Right lobe of liver (tissue), 6 donors: ENCODE measurements at regions not wholly inside any gene's neighbourhood (a gene's known extent, or its start where the extent isn't known, plus 50 kb on each side); places are given as distances from the start of the nearest gene placed in this dataset.

Experiments used
- ATAC-seq, 4 donors: fragments of 200-7000 bp; cut with Tn5 transposase; one replicate each; pipeline ENCODE4 v1.9.1; 2020; ENCODE audit warnings: mild to moderate bottlenecking in 4 of 4, moderate library complexity in 4 of 4
- DNase-seq, 3 donors: peaks; one replicate each; pipeline ENCODE4 v3.0.0-alpha.2; 2020
- H3K27ac ChIP-seq, 3 donors: fragments of 200-600 bp; one replicate each; pipeline ENCODE4 v1.8.0; 2022
- H3K27me3 ChIP-seq, 2 donors: fragments of 200-600 bp; one replicate each; pipeline ENCODE4 v1.8.0; 2022
- H3K36me3 ChIP-seq, 4 donors: fragments of 200-600 bp; sonication (generic) in 1 of 4; one replicate each; pipeline versions ENCODE4 v1.5.1 to v1.8.0; 2017 to 2022; ENCODE audit warnings: control low read depth in 1 of 4
- H3K4me1 ChIP-seq, 4 donors: fragments of 200-600 bp; sonication (generic) in 1 of 4; one replicate each; pipeline versions ENCODE4 v1.5.1 to v1.8.0; 2017 to 2022; ENCODE audit warnings: control low read depth in 1 of 4
- H3K4me3 ChIP-seq, 3 donors: fragments of 200-600 bp; one replicate each; pipeline ENCODE4 v1.8.0; 2022
- H3K9me3 ChIP-seq, 4 donors: fragments of 200-600 bp; sonication (generic) in 1 of 4; one replicate each; pipeline versions ENCODE4 v1.5.1 to v1.8.0; 2017 to 2022; ENCODE audit warnings: control low read depth in 1 of 4
- POLR2A ChIP-seq: fragments of 450-650 bp; IDR thresholded peaks from one replicate; pipeline ENCODE4 v1.6.1; 2017; ENCODE audit warnings: antibody characterized with exemption, mild to moderate bottlenecking
- WGBS: methylation state at CpG from one replicate; pipeline ENCODE4 v1.1.6; 2018; ENCODE audit warnings: low coverage, low lambda C conversion rate; ENCODE audit not compliant: insufficient coverage; ENCODE audit errors: missing lambda C conversion rate; 5-methylcytosine and 5-hydroxymethylcytosine counted together
- intact Hi-C, 2 donors: fragments of 100-400 bp; cut with DNase I; formaldehyde crosslinking; loops; one replicate each; pipeline versions ENCODE4 v1.11.2 to v1.14.1; 2022
- TF ChIP-seq, protein P1 (sequence below), 4 donors: fragments of 200-600 bp in 3 of 4; fragments of 450-650 bp in 1 of 4; IDR thresholded peaks; one replicate each; pipeline versions ENCODE4 v1.5.1 to v1.8.0; 2016 to 2022; ENCODE audit warnings: antibody characterized with exemption in 4 of 4, mild to moderate bottlenecking in 2 of 4
- donor health status: DM: no; HTN: yes; CAD: no.
- donor health status: DM: no; HTN: no; CAD: no.
- donor health status: DM: no; HTN: no; CAD: no.
- donor health status: DM: no; HTN: yes; CAD: no.
- donor health status: DM: no; HTN: yes; CAD: no.

DNA sequence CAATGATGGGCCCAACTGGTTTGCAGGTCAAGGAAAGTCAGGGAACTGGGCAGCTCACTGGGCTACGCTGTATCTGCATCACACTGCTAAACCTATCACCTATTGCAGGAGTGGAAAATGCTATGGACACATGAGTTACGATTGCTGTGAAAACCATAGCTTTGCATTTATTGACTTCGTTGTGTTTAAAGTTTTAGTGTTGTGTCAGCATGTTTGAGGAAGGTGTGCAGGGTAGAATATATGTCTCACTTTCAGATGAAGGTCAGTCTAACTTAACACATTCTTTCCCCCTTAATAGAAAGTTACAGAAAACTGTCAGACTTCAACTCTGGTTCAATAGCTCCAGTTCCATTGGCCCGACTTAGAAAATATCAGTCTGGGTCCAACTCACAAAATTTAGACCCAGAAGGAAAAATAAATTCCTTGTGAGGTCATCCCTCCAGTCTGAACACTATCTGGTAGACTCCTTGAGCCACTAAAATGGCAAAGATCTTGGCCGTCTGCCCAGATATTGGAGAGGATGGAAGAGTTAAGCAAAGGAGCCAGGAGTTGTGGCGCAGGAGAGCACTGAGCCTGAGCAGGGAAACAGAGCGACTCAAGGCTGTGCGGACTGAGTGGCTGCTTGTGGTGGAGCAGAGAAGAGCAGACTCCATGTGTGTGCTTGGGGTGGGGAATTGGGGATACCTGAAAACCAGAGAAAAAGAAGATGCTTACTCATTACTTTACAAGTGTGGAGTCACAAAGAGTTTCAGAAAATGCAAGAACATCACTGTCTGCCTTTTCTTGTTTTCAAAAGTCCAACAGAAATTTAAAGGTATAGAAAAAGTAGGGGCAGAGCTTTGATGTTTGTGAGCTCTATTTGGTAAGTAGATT, 518.5 kb downstream of the FGF9 start:
- no peaks in the 10 kb centered on the region for H3K9me3 ChIP-seq
- no peak for TF ChIP-seq POLR2A
- no peaks in the 10 kb centered on the region for H3K4me1 ChIP-seq
- DNase-seq: no peak
- no peak overlapping the region for H3K4me3 ChIP-seq
- ATAC-seq: no peak
- intact Hi-C loops: no loop called here
- H3K36me3 ChIP-seq: no peaks in the 10 kb centered on the region
- WGBS: 68% methylated on average over 7 of the region's 8 CpGs
- no peaks in the 10 kb centered on the region for H3K27me3 ChIP-seq
- no peak overlapping the region for H3K27ac ChIP-seq

DNA sequence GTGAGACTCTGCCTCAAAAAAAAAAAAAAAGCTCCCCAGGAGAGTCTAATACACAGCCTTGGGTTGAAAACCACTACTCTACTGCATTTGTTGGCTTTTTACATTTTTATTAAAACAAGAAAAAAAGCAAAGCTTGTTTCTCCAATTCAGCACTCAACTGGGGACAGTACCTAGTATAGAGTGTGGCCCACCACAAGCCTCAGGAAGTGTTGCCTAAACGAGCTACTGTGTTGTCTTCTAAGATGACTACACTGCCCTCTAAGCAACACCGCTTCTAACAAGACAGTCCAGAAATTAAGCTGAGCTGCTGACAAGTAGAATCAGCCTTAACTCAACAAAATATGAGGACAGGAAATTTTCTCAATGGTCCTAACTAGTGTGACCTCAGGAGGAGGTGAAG, 522.2 kb downstream of the FGF9 start:
- TF ChIP-seq POLR2A: no peak
- TF ChIP-seq, protein P1, sequence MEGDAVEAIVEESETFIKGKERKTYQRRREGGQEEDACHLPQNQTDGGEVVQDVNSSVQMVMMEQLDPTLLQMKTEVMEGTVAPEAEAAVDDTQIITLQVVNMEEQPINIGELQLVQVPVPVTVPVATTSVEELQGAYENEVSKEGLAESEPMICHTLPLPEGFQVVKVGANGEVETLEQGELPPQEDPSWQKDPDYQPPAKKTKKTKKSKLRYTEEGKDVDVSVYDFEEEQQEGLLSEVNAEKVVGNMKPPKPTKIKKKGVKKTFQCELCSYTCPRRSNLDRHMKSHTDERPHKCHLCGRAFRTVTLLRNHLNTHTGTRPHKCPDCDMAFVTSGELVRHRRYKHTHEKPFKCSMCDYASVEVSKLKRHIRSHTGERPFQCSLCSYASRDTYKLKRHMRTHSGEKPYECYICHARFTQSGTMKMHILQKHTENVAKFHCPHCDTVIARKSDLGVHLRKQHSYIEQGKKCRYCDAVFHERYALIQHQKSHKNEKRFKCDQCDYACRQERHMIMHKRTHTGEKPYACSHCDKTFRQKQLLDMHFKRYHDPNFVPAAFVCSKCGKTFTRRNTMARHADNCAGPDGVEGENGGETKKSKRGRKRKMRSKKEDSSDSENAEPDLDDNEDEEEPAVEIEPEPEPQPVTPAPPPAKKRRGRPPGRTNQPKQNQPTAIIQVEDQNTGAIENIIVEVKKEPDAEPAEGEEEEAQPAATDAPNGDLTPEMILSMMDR (IDR thresholded peaks at IDR 0.05): no peak
- Histone ChIP-seq H3K36me3 (no peaks in the 10 kb centered on the region), H3K4me1 (no peaks in the 10 kb centered on the region), H3K4me3 (no peak overlapping the region), H3K27ac (no peak overlapping the region), H3K9me3 (no peaks in the 10 kb centered on the region), H3K27me3 (no peaks in the 10 kb centered on the region)
- DNase-seq (no peak), ATAC-seq (no peak)
- intact Hi-C loops: no loop called here
- WGBS: 53% methylated on average over 2 of the region's 2 CpGs

DNA sequence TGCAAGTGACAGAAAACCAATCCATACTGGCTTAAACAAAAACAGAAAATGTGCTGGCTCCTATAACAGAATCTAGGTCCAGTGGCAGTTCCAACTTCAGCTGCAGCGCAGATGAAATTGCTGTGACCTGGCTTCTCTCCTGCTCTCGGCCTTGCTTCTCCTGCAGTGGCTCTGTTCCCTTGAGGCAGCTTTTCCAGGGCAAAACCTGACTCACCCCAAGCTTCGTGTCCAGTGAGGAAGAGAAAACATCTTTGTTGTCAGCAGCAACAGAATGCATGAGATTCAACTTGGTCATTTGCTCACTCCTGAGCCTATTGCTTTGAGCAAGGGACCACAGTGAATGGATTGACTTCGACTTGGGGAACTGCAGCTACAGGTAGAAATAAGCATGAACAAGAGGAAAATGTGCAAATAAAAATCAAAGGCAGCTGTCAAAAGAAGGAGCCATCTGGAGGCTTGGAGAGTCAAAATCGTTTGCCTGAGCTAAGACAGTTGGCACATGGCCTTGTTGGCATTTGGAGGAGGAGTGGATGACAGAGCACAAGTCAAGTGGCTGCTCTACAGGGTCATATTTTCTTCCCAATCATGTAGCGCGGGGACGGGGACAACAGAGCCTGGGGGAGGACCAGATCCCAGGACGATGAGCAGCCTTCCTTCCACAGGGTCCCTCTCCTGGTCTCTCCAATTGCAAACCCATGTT, 523.4 kb downstream of the FGF9 start:
- ATAC-seq (no peak), DNase-seq (no peak)
- Histone ChIP-seq H3K27ac (no peak overlapping the region), H3K36me3 (no peaks in the 10 kb centered on the region), H3K4me3 (no peak overlapping the region), H3K9me3 (no peaks in the 10 kb centered on the region), H3K27me3 (no peaks in the 10 kb centered on the region), H3K4me1 (no peaks in the 10 kb centered on the region)
- TF ChIP-seq, protein P1 (IDR thresholded peaks at IDR 0.05): no peak
- no peak for TF ChIP-seq POLR2A
- 40% methylated on average over 3 of the region's 9 CpGs for WGBS
- intact Hi-C loops: no loop called here

DNA sequence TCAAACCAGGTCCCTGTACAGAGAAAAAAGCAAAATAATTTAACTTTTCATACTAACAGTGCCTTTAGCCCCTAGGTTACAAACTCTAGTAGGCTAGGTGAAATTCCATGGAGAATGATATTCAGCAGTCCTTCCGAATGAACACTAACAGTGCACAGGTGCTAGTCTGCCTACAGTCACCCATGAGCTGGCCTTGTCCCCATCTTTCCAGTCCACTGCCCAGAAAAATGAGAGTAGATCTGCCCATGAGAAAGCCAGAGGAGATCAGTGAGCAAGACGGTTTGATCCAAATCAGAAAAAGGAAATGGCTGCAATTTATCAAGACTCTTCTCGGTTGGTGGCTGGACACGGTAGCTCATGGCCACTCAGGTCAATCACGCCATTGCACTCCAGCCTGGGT, 524.9 kb downstream of the FGF9 start:
- ATAC-seq (no peak), DNase-seq (no peak)
- Histone ChIP-seq H3K4me3 (no peak overlapping the region), H3K27me3 (no peaks in the 10 kb centered on the region), H3K36me3 (no peaks in the 10 kb centered on the region), H3K9me3 (no peaks in the 10 kb centered on the region), H3K27ac (no peak overlapping the region), H3K4me1 (no peaks in the 10 kb centered on the region)
- intact Hi-C loops: no loop called here
- WGBS: 69% methylated on average over 5 of the region's 5 CpGs
- TF ChIP-seq, protein P1 (IDR thresholded peaks at IDR 0.05): no peak
- TF ChIP-seq POLR2A: no peak

DNA sequence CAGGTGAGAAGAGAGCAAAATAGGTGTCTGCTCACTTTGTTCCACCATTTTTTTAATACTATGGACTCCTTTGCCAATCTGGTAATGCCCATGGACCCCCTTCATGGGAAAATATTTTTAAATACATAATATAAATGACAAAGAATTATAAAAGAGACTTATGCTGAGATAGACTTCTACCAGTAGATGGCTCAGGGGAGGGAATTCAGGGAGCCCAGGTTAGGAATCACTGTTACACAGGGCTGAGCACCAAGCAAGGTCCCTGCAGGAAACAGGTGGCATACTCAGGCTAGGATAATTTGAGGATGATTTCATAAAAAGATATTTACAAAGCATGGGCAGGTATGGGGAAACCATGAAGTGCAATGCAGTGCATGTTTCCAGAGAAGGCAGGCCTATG, 525.9 kb downstream of the FGF9 start:
- Histone ChIP-seq H3K9me3 (no peaks in the 10 kb centered on the region), H3K27ac (no peak overlapping the region), H3K4me1 (no peaks in the 10 kb centered on the region), H3K27me3 (no peaks in the 10 kb centered on the region), H3K4me3 (no peak overlapping the region), H3K36me3 (no peaks in the 10 kb centered on the region)
- ATAC-seq (no peak), DNase-seq (no peak)
- TF ChIP-seq POLR2A: no peak
- TF ChIP-seq, protein P1 (IDR thresholded peaks at IDR 0.05): no peak
- intact Hi-C loops: no loop called here
